ENCODE measurements at regions not wholly inside any gene's neighbourhood (a gene's known extent, or its start where the extent isn't known, plus 50 kb on each side); places are given as distances from the start of the nearest gene placed in this dataset.

DNA sequence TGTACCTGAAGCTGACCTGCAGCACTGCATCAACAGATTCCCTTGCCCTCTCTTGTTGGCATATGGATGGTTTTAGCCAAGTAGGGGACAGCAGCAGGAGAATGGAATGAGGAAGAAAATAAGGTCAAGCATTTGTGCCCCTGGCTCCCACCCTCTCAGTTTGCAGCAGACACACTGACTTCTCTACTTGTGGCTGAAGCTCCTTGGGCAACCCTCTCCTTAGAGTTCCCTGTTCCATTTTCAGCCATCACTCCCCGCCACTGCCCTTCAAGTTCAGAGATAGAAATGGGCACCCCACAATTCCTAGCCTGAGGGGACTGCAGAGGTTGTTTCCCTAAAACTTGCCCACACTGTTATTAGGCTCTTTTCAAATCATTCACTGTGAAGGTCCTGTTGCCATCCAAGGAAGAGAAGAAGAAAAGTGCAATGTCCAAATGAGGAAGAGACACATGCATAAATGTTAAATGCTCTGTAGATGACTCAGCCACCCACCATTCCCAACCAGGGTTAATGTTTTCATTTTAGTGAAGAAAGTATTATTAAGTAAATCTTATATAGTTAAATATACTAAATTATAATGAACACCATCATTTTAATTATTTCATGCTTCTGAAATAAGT, 295.9 kb upstream of the UBE2E2 start:
- no peaks in the 10 kb centered on the region for H3K79me2 ChIP-seq (ENCODE audit: insufficient read depth, low read length)
- no peak overlapping the region for H3K27ac ChIP-seq (ENCODE audit: low read depth, low read length)
- no peaks in the 10 kb centered on the region for H3K9me3 ChIP-seq (ENCODE audit: low read depth, low read length)
- no peak overlapping the region for H3K4me3 ChIP-seq (ENCODE audit: insufficient read depth, low read length)
- H3K4me2 ChIP-seq (ENCODE audit: insufficient read depth, low read length): no peak overlapping the region
- H2AFZ ChIP-seq (ENCODE audit: low read length): no peak overlapping the region
- no peaks in the 10 kb centered on the region for H3K27me3 ChIP-seq (ENCODE audit: insufficient read depth, low read length)
- H4K20me1 ChIP-seq (ENCODE audit: insufficient read depth, low read length): no peaks in the 10 kb centered on the region
- DNase-seq (ENCODE audit: insufficient read length, low spot score, missing footprints): no peak
- TF ChIP-seq, protein P1, sequence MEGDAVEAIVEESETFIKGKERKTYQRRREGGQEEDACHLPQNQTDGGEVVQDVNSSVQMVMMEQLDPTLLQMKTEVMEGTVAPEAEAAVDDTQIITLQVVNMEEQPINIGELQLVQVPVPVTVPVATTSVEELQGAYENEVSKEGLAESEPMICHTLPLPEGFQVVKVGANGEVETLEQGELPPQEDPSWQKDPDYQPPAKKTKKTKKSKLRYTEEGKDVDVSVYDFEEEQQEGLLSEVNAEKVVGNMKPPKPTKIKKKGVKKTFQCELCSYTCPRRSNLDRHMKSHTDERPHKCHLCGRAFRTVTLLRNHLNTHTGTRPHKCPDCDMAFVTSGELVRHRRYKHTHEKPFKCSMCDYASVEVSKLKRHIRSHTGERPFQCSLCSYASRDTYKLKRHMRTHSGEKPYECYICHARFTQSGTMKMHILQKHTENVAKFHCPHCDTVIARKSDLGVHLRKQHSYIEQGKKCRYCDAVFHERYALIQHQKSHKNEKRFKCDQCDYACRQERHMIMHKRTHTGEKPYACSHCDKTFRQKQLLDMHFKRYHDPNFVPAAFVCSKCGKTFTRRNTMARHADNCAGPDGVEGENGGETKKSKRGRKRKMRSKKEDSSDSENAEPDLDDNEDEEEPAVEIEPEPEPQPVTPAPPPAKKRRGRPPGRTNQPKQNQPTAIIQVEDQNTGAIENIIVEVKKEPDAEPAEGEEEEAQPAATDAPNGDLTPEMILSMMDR (IDR thresholded peaks at IDR 0.05; ENCODE audit: extremely low read depth, low read depth, low read length): no peak
- no peaks in the 10 kb centered on the region for H3K36me3 ChIP-seq (ENCODE audit: insufficient read depth, low read length)
- no peaks in the 10 kb centered on the region for H3K4me1 ChIP-seq (ENCODE audit: insufficient read depth, low read length)

DNA sequence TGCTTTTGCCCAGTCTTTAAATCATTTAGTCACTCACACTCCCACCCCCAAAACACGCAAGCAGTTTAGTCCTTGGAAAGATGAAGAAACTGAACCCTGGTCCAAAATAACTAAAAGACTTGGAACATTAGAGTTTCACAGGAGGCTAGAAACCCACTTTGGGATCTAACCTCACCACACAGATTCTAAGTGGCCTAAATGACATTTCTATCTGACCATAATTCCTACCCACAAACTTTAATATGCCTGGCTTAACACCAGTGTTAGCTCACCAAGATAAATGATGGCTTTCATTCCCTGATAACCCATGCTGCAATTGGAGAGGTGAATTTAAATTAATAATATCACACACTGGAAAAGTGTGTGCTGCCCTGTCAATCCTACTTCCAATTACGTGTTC, 295.3 kb upstream of the UBE2E2 start:
- DNase-seq (ENCODE audit: insufficient read length, low spot score, missing footprints): no peak
- H3K9me3 ChIP-seq (ENCODE audit: low read depth, low read length): no peaks in the 10 kb centered on the region
- H3K27me3 ChIP-seq (ENCODE audit: insufficient read depth, low read length): no peaks in the 10 kb centered on the region
- no peak overlapping the region for H3K27ac ChIP-seq (ENCODE audit: low read depth, low read length)
- H3K4me1 ChIP-seq (ENCODE audit: insufficient read depth, low read length): no peaks in the 10 kb centered on the region
- no peaks in the 10 kb centered on the region for H3K36me3 ChIP-seq (ENCODE audit: insufficient read depth, low read length)
- H3K4me2 ChIP-seq (ENCODE audit: insufficient read depth, low read length): no peak overlapping the region
- H2AFZ ChIP-seq (ENCODE audit: low read length): no peak overlapping the region
- TF ChIP-seq, protein P1 (IDR thresholded peaks at IDR 0.05; ENCODE audit: extremely low read depth, low read depth, low read length): no peak
- H3K4me3 ChIP-seq (ENCODE audit: insufficient read depth, low read length): no peak overlapping the region
- no peaks in the 10 kb centered on the region for H4K20me1 ChIP-seq (ENCODE audit: insufficient read depth, low read length)
- no peaks in the 10 kb centered on the region for H3K79me2 ChIP-seq (ENCODE audit: insufficient read depth, low read length)

DNA sequence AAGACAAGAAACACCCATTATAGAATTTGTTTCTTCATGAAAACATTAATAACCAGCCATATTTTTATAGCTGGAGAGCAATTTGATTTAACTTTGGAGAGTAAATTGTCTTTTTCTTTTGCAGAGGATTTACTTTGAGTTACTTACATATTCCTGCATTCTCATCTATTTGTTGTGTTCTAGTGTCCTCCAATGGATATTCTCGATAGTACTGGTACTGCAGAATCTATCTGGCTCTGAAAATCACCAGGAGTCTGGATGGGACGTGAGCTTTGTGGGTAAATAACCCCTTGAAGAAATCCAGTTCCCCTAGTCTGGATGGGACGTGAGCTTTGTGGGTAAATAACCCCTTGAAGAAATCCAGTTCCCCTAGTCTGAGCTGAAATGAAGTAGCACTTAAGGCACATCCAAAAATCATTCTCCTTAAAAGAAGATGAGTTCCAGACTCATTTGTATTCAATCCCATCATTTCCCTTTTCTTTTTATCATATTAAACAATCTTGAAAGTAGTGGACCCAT, 294.1 kb upstream of the UBE2E2 start:
- no peak overlapping the region for H3K4me2 ChIP-seq (ENCODE audit: insufficient read depth, low read length)
- H4K20me1 ChIP-seq (ENCODE audit: insufficient read depth, low read length): no peaks in the 10 kb centered on the region
- H3K4me1 ChIP-seq (ENCODE audit: insufficient read depth, low read length): no peaks in the 10 kb centered on the region
- H2AFZ ChIP-seq (ENCODE audit: low read length): no peak overlapping the region
- no peak overlapping the region for H3K4me3 ChIP-seq (ENCODE audit: insufficient read depth, low read length)
- DNase-seq (ENCODE audit: insufficient read length, low spot score, missing footprints): no peak
- H3K27ac ChIP-seq (ENCODE audit: low read depth, low read length): no peak overlapping the region
- no peaks in the 10 kb centered on the region for H3K9me3 ChIP-seq (ENCODE audit: low read depth, low read length)
- no peaks in the 10 kb centered on the region for H3K79me2 ChIP-seq (ENCODE audit: insufficient read depth, low read length)
- no peaks in the 10 kb centered on the region for H3K36me3 ChIP-seq (ENCODE audit: insufficient read depth, low read length)
- TF ChIP-seq, protein P1 (IDR thresholded peaks at IDR 0.05; ENCODE audit: extremely low read depth, low read depth, low read length): no peak
- no peaks in the 10 kb centered on the region for H3K27me3 ChIP-seq (ENCODE audit: insufficient read depth, low read length)

DNA sequence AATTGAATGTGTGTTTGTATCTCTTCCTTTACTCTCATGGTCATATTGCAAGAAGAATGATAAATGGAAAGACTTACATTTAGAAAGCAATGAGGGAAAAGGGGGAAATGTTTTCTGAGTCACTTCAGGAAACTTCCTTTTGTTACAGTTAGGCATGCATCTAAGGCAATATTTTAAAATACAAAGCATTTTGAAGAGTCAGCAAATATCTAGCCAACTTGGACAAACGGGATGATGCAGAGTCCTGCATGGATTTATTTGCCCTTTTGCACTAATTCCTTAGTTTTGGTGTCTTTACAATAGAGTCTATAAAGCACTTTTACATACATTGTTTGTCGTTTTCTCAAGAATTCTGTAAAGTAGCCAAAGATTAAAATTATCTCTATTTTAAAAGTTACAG, 286.2 kb upstream of the UBE2E2 start:
- Histone ChIP-seq H3K36me3 (ENCODE audit: insufficient read depth, low read length) (no peaks in the 10 kb centered on the region), H4K20me1 (ENCODE audit: insufficient read depth, low read length) (no peaks in the 10 kb centered on the region), H3K27ac (ENCODE audit: low read depth, low read length) (no peak overlapping the region), H3K9me3 (ENCODE audit: low read depth, low read length) (no peaks in the 10 kb centered on the region), H3K79me2 (ENCODE audit: insufficient read depth, low read length) (no peaks in the 10 kb centered on the region), H3K4me1 (ENCODE audit: insufficient read depth, low read length) (no peaks in the 10 kb centered on the region), H3K4me2 (ENCODE audit: insufficient read depth, low read length) (no peak overlapping the region), H3K27me3 (ENCODE audit: insufficient read depth, low read length) (no peaks in the 10 kb centered on the region), H2AFZ (ENCODE audit: low read length) (no peak overlapping the region), H3K4me3 (ENCODE audit: insufficient read depth, low read length) (no peak overlapping the region)
- TF ChIP-seq, protein P1 (IDR thresholded peaks at IDR 0.05; ENCODE audit: extremely low read depth, low read depth, low read length): no peak
- no peak for DNase-seq (ENCODE audit: insufficient read length, low spot score, missing footprints)
